ENCODE measurements at regions not wholly inside any gene's neighbourhood (a gene's known extent, or its start where the extent isn't known, plus 50 kb on each side); places are given as distances from the start of the nearest gene placed in this dataset.

DNA sequence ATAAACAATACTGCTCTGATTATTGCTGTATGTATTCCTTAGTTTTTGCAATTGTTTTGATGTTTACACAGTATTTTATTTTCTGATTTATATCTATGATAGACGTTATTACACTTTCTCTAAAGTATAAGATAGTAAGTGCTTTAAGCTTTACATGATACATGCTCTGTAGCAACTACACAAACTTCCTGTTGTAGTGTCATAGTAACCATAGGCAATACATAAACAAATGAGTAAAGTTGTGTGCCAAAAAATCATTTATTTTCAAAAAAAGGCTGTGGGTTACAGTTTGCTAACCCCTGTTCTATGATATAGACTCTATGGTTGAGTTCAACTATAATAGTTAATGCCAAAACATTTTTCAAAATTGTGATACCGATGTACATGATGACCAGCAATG is 1156.4 kb downstream of the AMY1C start:
- no peak for FAIRE-seq
- RAD21 ChIA-PET (ENCODE audit: unreplicated experiment) = no interaction called here
- SMC1A ChIA-PET (ENCODE audit: uncharacterized antibody, unreplicated experiment) = no interaction called here

DNA sequence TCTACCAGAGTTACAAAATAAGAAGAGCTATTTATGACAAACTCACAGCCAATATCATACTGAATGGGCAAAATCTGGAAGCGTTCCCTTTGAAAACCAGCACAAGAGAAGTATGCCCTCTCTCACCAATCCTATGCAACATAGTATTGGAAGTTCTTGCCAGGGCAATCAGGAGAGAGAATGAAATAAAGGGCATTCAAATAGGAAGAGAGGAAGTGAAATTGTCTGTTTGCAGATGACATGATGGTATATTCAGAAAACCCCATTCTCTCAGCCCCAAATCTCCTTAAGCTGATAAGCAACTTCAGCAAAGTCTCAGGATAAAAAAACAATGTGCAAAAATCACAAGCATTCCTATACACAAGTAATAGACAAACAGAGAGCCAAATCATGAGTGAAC is 1169.5 kb downstream of the AMY1C start:
- WGBS (ENCODE audit: insufficient coverage, insufficient replicate concordance, low lambda C conversion rate, missing lambda C conversion rate) = 45% methylated on average over 1 of the region's 1 CpG
- Histone ChIP-seq H4K20me1 (ENCODE audit: control insufficient read depth, insufficient read depth) (no peaks in the 10 kb centered on the region), H3K79me2 (ENCODE audit: control insufficient read depth, insufficient read depth, low read length) (no peaks in the 10 kb centered on the region), H3K4me2 (ENCODE audit: control insufficient read depth, insufficient read depth) (no peak overlapping the region), H3K4me3 (no peak overlapping the region), H3K36me3 (ENCODE audit: control insufficient read depth in 2 of 2, insufficient read depth in 2 of 2, low read length in 1 of 2) (no peaks in the 10 kb centered on the region), H3K9me3 (replicated peaks; ENCODE audit: control insufficient read depth, insufficient read depth, low read length) (no peaks in the 10 kb centered on the region), H3K27me3 (replicated peaks in 1 of 2; ENCODE audit: control insufficient read depth in 2 of 2, insufficient read depth in 2 of 2, low read length in 1 of 2) (no peaks in the 10 kb centered on the region), H3K9ac (ENCODE audit: control insufficient read depth, insufficient read depth, low read length) (no peak overlapping the region), H2AFZ (ENCODE audit: control insufficient read depth, low read depth, low read length) (no peak overlapping the region), H3K4me1 (ENCODE audit: control insufficient read depth, insufficient read depth, low read length) (no peaks in the 10 kb centered on the region), H3K27ac (ENCODE audit: control insufficient read depth, insufficient read depth) (no peak overlapping the region)
- ChIA-PET RAD21 (ENCODE audit: unreplicated experiment) (no interaction called here), POLR2A (no interaction called here), CTCF (no interaction called here), SMC1A (ENCODE audit: uncharacterized antibody, unreplicated experiment) (interaction anchor here (1.4 kb wide), 1 partner anchor 23 kb away, joined by 5 read pairs; no protein-coding TSS in a partner anchor)
- FAIRE-seq (no peak), DNase-seq (ENCODE audit: low read depth, low spot score) (no peak), ATAC-seq (no peak)
- intact Hi-C loops (cut with micrococcal nuclease; ENCODE audit: unreplicated experiment) (no loop called here), in situ Hi-C loops (cut with MboI) (no loop called here)
- peak; percentile 66 for TF ChIP-seq SPI1 (IDR thresholded peaks at IDR 0.05; ENCODE audit: borderline replicate concordance, insufficient read depth, low read depth, low read length)
- no peak for TF ChIP-seq SUZ12 (IDR thresholded peaks at IDR 0.05; ENCODE audit: unreplicated experiment)
- BruUV-seq (replicated peaks) = no TSS peak

More for the DNA sequence above, 1156.4 kb downstream of the AMY1C start:
- intact Hi-C loops (cut with micrococcal nuclease; ENCODE audit: unreplicated experiment) (no loop called here), in situ Hi-C loops (cut with MboI) (no loop called here)
- DNase-seq (ENCODE audit: low read depth, low spot score) (no peak), ATAC-seq (no peak)
- Histone ChIP-seq H3K27me3 (replicated peaks in 1 of 2; ENCODE audit: control insufficient read depth in 2 of 2, insufficient read depth in 2 of 2, low read length in 1 of 2) (no peaks in the 10 kb centered on the region), H3K27ac (ENCODE audit: control insufficient read depth, insufficient read depth) (no peak overlapping the region), H2AFZ (ENCODE audit: control insufficient read depth, low read depth, low read length) (no peak overlapping the region), H3K9ac (ENCODE audit: control insufficient read depth, insufficient read depth, low read length) (no peak overlapping the region), H3K4me1 (ENCODE audit: control insufficient read depth, insufficient read depth, low read length) (no peaks in the 10 kb centered on the region), H3K4me3 (no peak overlapping the region), H3K36me3 (ENCODE audit: control insufficient read depth in 2 of 2, insufficient read depth in 2 of 2, low read length in 1 of 2) (no peaks in the 10 kb centered on the region), H3K4me2 (ENCODE audit: control insufficient read depth, insufficient read depth) (no peak overlapping the region), H3K79me2 (ENCODE audit: control insufficient read depth, insufficient read depth, low read length) (no peaks in the 10 kb centered on the region), H4K20me1 (ENCODE audit: control insufficient read depth, insufficient read depth) (no peaks in the 10 kb centered on the region), H3K9me3 (replicated peaks; ENCODE audit: control insufficient read depth, insufficient read depth, low read length) (no peaks in the 10 kb centered on the region)
- ChIA-PET POLR2A (no interaction called here), CTCF (no interaction called here)
- 0% methylated on average over 2 of the region's 2 CpGs for WGBS (ENCODE audit: insufficient coverage, insufficient replicate concordance, low lambda C conversion rate, missing lambda C conversion rate)
- no peak for TF ChIP-seq RUNX3 (IDR thresholded peaks at IDR 0.05; ENCODE audit: low read length)
- peak in 1 of 2 experiments; percentile 36; a peak in 1 of 4 replicates for TF ChIP-seq EP300 (IDR thresholded peaks at IDR 0.05; ENCODE audit: borderline replicate concordance in 1 of 2, control insufficient read depth in 1 of 2, low read depth in 2 of 2, low read length in 2 of 2)
- no TSS peak for BruUV-seq (replicated peaks)

Measured in GM12878 (cell line).